ENCODE measurements at regions not wholly inside any gene's neighbourhood (a gene's known extent, or its start where the extent isn't known, plus 50 kb on each side); places are given as distances from the start of the nearest gene placed in this dataset.

DNA sequence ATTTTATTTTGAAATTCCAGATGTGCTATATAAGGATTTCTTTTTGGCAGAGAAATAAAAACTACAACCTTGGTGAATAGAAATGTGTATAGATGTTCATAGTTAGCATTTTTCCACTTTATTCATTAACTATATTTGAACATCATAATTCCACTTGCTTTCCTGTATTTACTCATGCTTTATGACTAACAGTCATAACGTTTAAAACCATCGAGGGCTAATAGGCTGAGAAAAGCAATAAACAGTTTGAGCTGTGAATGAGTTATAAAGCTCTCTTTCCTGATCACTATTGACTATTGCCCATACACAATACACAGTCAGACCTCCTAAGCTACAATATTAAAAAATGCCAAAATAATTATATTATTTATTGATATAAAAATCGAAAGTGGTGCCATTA lies 502.1 kb upstream of the RASGRP1 start:
- FAIRE-seq (no peak), DNase-seq (ENCODE audit: low read depth, low spot score) (no peak)
- Histone ChIP-seq H3K9me1 (replicated peaks; ENCODE audit: control insufficient read depth, extremely low read depth, insufficient read depth, low read length) (no peaks in the 10 kb centered on the region), H3K27me3 (ENCODE audit: control insufficient read depth in 2 of 2, insufficient read depth in 2 of 2, low read length in 2 of 2) (no peaks in the 10 kb centered on the region), H3K27ac (ENCODE audit: insufficient read depth, low read depth, low read length) (no peak overlapping the region), H3K79me2 (ENCODE audit: control insufficient read depth, insufficient read depth, low read length) (no peaks in the 10 kb centered on the region), H3K9ac (replicated peaks; ENCODE audit: extremely low read depth, insufficient read depth, low read length) (no peak overlapping the region), H3K4me2 (ENCODE audit: insufficient read depth, low read length) (no peak overlapping the region), H3K36me3 (ENCODE audit: control insufficient read depth in 2 of 2, extremely low read depth in 1 of 2, insufficient read depth in 2 of 2, low read length in 2 of 2) (no peaks in the 10 kb centered on the region), H2AFZ (ENCODE audit: low read depth, low read length) (no peak overlapping the region), H3K4me1 (ENCODE audit: control insufficient read depth, extremely low read depth, insufficient read depth, low read length) (peaks cover 13% of the 10 kb centered on the region), H3K4me3 (replicated peaks in 1 of 3; ENCODE audit: insufficient read depth in 1 of 3, low read depth in 1 of 3, low read length in 3 of 3) (no peak overlapping the region), H4K20me1 (replicated peaks; ENCODE audit: control insufficient read depth, extremely low read depth, insufficient read depth, low read length) (no peaks in the 10 kb centered on the region), H3K9me3 (replicated peaks; ENCODE audit: control insufficient read depth, insufficient read depth, low read length) (no peaks in the 10 kb centered on the region)
- intact Hi-C loops (cut with micrococcal nuclease) = no loop called here
- CTCF ChIA-PET = interaction anchor here (1.6 kb wide), 1 partner anchor 23 kb away, joined by 3 read pairs; no protein-coding TSS in a partner anchor
- POLR2A ChIA-PET = no interaction called here
- BruUV-seq (replicated peaks) = no TSS peak
- dilution Hi-C loops (cut with MboI; ENCODE audit: extremely low pct_ligation_motif_present, low sequenced_read_pairs) = no loop called here
- TF ChIP-seq JUN (IDR thresholded peaks at IDR 0.05; ENCODE audit: borderline replicate concordance, insufficient read depth, insufficient read length, low read depth) = no peak
- TF ChIP-seq GATA2 (IDR thresholded peaks at IDR 0.05; ENCODE audit: insufficient read depth, insufficient read length, low read depth, low read length) = no peak
- TF ChIP-seq EZH2 (IDR thresholded peaks at IDR 0.05; ENCODE audit: borderline replicate concordance, low read depth, low read length, severe bottlenecking) = no peak
- TF ChIP-seq, protein P1, sequence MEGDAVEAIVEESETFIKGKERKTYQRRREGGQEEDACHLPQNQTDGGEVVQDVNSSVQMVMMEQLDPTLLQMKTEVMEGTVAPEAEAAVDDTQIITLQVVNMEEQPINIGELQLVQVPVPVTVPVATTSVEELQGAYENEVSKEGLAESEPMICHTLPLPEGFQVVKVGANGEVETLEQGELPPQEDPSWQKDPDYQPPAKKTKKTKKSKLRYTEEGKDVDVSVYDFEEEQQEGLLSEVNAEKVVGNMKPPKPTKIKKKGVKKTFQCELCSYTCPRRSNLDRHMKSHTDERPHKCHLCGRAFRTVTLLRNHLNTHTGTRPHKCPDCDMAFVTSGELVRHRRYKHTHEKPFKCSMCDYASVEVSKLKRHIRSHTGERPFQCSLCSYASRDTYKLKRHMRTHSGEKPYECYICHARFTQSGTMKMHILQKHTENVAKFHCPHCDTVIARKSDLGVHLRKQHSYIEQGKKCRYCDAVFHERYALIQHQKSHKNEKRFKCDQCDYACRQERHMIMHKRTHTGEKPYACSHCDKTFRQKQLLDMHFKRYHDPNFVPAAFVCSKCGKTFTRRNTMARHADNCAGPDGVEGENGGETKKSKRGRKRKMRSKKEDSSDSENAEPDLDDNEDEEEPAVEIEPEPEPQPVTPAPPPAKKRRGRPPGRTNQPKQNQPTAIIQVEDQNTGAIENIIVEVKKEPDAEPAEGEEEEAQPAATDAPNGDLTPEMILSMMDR (IDR thresholded peaks at IDR 0.05; ENCODE audit: extremely low read depth in 1 of 2, insufficient read depth in 1 of 2, low read depth in 1 of 2, low read length in 2 of 2) = no peak
- no peak for TF ChIP-seq POLR2A (IDR thresholded peaks at IDR 0.05; ENCODE audit: low read depth, low read length)

- FAIRE-seq (no peak), DNase-seq (ENCODE audit: low read depth, low spot score) (no peak)
- no peak for TF ChIP-seq POLR2A (IDR thresholded peaks at IDR 0.05; ENCODE audit: low read depth, low read length)
- TF ChIP-seq GATA2 (IDR thresholded peaks at IDR 0.05; ENCODE audit: insufficient read depth, insufficient read length, low read depth, low read length) = no peak
- ChIA-PET POLR2A (no interaction called here), CTCF (interaction anchor here (1.0 to 1.7 kb wide), 2 partner anchors 78 to 134 kb away, joined by 3 to 4 read pairs; no protein-coding TSS in a partner anchor)
- H3K9ac ChIP-seq (replicated peaks; ENCODE audit: extremely low read depth, insufficient read depth, low read length) = no peak overlapping the region
- no peak overlapping the region for H2AFZ ChIP-seq (ENCODE audit: low read depth, low read length)
- dilution Hi-C loops (cut with MboI; ENCODE audit: extremely low pct_ligation_motif_present, low sequenced_read_pairs) (no loop called here), intact Hi-C loops (cut with micrococcal nuclease) (no loop called here)
- no peak overlapping the region for H3K4me3 ChIP-seq (replicated peaks in 1 of 3; ENCODE audit: insufficient read depth in 1 of 3, low read depth in 1 of 3, low read length in 3 of 3)
- no peaks in the 10 kb centered on the region for H4K20me1 ChIP-seq (replicated peaks; ENCODE audit: control insufficient read depth, extremely low read depth, insufficient read depth, low read length)
- H3K4me1 ChIP-seq (ENCODE audit: control insufficient read depth, extremely low read depth, insufficient read depth, low read length) = peaks cover 3% of the 10 kb centered on the region
- no peaks in the 10 kb centered on the region for H3K79me2 ChIP-seq (ENCODE audit: control insufficient read depth, insufficient read depth, low read length)
- no peak overlapping the region for H3K27ac ChIP-seq (ENCODE audit: insufficient read depth, low read depth, low read length)
- H3K9me1 ChIP-seq (replicated peaks; ENCODE audit: control insufficient read depth, extremely low read depth, insufficient read depth, low read length) = no peaks in the 10 kb centered on the region
- H3K27me3 ChIP-seq (ENCODE audit: control insufficient read depth in 2 of 2, insufficient read depth in 2 of 2, low read length in 2 of 2) = no peaks in the 10 kb centered on the region
- H3K9me3 ChIP-seq (replicated peaks; ENCODE audit: control insufficient read depth, insufficient read depth, low read length) = no peaks in the 10 kb centered on the region
- H3K36me3 ChIP-seq (ENCODE audit: control insufficient read depth in 2 of 2, extremely low read depth in 1 of 2, insufficient read depth in 2 of 2, low read length in 2 of 2) = no peaks in the 10 kb centered on the region
- H3K4me2 ChIP-seq (ENCODE audit: insufficient read depth, low read length) = no peak overlapping the region
- BruUV-seq (replicated peaks) = no TSS peak
Observed at GRCh38 chr15:39074341-39074985, 506.4 kb upstream of the THBS1 start.

All from endothelial cell of umbilical vein (primary cell).